GM19025 (cell line): ENCODE measurements at regions not wholly inside any gene's neighbourhood (a gene's known extent, or its start where the extent isn't known, plus 50 kb on each side); places are given as distances from the start of the nearest gene placed in this dataset.

Source experiments
- ATAC-seq: cut with Tn5 transposase; IDR thresholded peaks from one replicate; pipeline ENCODE4 v1.9.1; 2021; ENCODE audit warnings: mild to moderate bottlenecking, low read depth, moderate library complexity; ENCODE audit not compliant: unreplicated experiment

DNA sequence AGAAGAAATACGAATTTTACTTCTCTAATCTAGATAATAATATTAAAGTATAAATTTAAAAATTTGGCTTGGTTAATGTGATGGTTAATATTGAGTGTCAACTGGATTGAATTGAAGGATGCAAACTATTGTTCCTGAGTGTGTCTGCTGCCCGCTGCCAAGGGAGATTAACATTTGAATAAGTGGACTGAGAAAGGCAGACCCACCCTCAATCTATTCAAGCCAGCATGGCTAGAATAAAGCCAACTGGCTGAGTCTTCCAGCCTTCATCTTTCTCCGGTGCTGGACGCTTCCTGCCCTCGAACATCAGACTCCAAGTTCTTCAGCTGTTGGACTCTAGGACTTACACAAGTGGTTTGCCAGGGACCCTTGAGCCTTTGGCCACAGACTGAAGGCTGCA lies 152.7 kb downstream of the TBXT start:
- no peak for ATAC-seq

DNA sequence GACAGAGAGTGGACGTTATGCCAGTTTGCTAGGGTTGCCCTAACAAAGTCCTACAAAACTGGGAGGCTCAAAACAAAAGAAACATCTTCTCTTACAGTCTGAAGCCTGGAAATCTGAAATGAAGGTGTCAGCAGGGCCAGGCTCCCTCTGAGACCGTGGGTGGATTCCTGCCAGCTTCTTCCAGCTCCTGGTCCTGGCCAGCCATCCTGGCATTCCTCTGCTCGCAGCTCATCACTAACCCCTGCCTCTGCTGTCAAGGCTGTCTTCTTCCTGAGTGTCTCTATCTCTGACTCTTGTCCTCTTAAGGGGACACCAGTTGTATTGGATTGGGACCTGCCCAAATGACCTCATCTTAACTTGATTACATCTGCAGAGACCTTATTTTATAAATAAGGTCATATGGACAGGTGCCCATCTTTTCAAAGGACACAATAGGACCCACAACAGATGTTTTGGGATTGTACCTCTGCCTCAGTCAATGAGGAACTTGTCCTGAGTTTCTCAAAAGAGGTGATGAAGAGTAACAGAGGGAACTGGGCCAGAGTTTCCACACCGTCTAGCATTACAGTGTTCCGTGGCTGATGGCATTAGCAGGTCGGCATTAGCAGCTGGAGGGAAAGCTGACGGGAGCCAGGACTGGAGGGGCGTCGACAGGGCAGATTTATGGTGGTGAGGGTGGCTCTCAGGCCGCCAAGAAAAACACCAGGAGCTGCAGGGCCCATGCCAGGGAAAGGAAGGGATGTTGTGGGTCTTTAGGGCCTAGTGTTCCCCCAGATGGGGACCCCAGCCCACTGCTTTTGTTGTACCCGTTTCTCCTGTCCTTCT lies 157.3 kb downstream of the TBXT start:
- ATAC-seq = no peak

DNA sequence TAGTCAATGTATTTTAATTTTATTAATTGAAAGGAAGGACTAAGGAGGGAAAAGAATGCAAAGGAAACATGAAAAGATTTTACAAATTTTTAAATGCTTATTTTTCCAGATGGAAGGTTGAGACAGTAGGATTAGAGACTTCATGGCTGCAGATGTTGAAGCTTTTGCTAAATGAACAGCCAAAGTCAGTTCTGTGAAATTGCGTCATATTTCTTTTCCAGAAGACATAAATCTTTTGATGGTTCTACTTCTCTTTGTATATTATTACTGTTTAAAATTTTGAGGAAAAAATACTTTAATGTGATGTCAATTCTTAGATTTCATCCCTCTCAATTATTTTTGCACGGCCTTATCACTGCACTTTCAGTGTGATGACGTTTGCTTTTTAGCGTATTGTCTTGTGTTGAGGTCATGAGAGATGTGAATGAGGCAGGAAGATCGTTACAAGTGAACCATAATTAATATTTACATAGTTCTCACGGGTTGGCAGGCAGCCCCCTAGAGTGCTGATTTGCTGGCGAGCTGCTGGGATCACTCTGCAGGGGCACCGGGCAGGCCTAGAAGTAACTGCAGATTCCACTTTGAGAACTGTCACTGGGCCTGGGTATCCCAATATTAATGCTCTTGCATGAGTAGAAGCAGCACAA lies 158.1 kb downstream of the TBXT start:
- no peak for ATAC-seq

DNA sequence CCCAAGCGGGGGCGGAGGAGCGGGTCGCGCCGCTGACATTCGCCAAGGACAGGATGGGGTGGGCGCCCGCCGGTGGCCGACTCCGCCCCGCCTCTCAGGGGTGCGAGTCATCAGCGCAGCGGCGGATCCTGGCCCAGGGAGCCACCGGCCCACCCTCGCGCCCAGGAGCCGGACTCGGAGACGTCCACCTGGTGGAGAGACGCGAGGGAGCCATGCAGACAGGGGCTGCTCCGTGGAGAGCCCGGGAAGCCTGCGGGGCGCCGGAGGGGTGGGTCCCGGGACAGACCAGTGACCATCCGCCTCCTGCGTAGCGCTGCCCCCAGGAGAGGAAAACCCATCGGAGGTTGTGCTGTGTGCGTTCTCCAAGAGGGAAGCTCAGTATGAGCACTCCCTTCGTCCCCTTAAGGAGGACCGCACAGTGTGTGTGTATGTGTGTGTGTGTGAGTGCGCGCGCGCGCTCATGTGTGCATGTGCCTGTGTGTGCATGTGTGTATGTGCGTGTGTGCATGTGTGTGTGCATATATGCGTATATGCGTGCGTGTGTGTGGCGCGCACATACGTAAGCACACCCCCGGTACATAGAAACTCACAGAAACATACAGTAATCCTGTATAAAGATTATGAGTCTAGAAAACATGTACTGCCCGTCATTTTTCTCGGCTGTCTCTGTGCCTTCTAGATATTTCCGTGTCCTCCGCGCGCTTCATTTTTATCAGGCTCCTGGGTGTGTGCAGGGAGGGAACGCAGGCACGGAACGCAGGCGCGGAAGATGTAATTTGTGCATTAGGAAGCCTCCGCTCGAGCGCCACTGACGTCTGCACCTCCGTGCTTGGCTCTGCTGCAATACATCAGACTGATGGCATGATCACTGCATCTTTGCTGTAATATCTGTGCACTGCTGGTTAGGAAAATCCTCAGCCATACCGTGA lies 158.9 kb downstream of the TBXT start:
- no peak for ATAC-seq

DNA sequence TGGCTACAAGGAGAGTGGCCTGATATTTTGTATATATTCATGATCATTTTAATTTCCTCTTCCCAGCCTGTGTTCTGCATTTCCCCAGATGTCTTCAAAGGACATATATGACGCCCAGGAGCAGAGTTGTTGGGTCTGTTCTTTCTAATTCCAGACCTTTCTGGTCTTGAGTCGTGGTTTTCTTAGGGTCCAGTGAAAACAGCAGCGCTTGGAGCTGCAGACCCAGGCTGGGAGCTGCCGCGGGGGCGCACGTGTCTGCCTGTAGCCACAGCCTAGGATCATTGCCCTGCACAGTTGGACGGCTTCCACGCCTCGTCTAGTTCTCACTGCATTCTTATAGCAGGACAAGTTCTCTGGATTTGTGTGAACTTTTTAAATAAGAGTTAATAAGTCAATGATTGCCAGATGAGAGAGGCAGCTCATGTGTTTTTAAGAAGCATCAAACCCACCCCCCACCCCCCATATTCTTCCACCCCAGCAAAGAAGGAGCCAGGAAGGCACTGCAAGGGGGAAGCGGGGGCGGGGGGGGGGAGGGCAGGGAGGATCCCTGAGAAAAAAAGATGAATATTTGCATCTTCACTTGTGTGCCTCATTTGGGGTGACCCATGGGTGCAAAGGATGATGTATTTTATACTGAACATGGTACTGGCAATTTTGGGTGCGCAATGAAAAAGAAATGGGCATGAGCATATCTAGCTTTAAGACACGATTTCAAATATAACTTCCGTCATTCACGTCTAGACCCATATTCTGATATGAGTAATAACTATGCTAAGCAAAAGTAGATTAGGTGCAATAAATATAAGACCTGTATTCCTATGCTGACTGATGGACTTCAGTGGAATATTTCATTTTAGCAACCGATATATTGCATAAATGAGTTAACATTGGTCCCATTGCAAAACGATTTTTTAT lies 160.0 kb downstream of the TBXT start:
- ATAC-seq = no peak

DNA sequence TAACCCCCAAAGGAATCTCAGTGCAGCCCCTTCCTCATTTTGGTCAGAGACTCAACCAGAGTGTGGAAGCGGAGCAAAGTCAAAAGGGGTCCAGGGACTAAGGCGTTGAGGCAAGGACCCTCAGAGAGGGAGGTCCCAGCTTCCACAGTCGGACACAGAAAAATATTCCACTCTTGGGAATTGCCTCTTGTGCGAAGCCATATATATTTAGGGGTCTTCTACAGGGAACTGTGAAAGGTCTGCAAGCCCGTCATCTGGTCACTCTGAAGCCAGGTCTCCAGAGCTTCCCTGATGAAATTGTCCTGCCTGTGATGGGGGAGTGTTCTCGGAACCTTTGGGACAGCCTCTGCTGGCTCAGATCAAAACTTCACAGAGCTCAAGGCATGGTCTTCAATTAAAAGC lies 160.8 kb downstream of the TBXT start:
- ATAC-seq = no peak

DNA sequence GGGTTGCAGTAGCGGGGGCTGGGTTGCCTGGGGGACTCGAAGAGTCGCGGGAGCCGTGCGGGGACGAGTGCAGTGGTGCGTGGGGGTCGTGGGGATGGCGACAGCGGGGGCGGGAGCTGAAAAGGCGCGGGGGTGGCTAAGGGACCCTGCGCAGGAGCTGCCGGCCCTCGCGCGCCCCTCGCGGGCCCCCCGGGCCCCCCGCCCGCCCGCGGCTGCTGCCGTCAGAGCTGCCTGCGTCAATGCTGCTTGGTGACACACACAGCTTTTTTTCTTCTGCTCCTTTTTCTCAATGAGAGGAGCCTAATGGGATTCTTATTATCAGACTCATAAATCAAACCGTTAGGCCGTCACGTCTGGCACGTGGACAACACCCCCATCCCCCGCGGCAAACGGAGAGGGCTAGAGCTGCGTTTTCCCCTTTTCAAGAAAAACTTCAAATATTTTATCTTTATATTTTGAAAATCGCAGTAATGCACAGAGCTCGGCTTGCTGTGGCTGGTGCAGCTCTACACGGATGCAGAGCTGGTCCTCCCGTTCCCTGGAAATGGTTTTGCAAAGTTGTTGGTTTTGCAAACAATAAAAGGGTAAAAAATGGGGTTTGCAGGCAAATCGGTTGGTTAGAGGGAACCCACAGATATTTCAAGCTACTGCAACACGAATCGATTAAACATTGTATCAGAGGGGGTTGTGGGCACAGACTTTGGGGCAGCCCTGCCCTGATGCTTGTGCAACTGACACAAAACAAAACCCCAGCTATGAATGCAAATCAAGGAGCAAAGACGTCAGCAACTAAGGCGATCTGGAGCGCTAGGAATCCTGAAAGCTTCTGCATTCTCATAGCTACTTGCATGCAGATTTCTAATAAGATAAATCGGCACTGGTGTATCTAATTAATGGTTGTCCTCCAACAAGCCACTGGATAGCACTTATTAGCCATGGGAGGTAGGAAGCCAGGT lies 161.4 kb downstream of the TBXT start:
- ATAC-seq = no peak

DNA sequence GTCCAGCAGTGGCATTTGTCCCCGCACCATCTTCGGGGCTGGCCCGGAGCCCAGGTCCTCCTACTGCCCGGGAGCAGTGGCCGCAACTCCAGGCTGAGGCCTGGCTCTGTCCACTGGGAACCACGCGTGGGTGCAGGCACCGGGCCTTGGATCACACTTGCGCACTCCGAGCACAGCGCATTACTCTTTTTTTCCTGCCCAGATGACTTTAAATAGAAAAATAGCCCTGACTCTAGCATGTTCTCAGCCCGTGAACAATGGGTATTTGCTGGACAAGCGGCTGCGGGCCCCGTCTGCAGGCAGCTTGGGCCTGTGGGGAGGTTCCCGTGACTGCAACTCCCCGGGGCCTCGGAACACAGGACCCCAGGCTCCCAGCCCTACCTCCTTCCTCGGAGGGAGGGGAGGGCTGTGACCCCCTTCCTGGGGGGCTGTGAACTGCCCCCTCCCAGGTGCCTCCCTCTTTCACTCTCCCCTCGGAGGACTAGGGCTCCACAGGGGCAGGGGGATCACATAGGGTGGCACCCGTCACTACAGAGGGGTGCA lies 162.2 kb downstream of the TBXT start:
- ATAC-seq = no peak

DNA sequence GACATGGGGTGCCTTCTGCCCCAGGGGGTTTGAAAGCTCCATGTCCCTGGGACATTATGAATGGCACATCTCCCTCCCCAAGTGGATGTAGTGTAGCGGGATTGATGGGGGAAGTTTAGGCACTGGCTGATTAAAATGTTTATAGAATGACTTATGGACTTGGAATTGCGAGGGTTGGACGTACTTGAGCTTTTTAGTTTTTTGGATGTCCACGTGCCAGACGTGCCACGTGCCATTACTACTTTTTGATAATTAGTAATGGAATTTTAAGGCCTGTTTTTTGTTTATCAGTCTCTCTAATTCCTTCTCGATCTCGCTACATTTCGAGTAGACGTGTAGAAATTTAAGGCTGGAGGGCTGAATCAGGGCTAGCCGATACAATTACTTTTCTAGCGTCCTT lies 162.8 kb downstream of the TBXT start:
- ATAC-seq = no peak

DNA sequence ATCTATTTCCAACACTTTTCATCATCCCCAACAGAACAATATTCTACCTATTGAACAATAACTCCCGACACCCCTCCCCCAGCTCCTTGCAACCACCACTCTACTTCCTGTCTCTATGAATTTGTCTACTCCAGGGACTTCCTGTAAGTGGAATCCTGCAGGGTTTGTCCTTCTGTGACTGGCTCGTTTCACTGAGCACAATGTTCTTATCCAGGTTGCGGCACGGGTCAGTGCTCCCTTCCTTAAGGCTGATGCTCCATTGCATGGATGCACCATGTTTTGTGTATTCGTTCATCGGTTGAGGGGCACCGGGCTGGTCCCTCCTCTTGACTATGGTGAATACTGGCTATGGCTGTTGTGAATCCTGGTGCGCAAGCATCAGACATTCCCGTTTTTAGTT lies 163.2 kb downstream of the TBXT start:
- ATAC-seq = no peak

DNA sequence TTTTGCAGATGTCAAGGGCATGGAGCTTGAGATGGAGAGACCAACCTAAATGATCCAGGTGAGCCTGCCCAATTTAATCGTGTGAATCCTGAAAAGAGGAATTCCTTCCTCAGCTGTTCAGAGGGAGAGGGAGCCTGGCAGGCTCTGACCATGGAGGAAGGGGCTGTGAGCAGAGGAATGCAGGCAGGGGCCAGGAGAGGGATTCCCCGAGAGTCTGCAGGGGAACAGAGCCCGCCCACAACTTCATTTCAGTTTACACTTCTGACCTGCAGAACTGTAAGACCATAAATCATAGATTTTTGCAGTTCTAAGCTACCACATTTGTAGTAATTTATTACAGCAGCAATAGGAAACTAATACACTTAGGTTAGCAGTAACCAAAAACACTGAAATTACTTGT lies 164.1 kb downstream of the TBXT start:
- no peak for ATAC-seq

DNA sequence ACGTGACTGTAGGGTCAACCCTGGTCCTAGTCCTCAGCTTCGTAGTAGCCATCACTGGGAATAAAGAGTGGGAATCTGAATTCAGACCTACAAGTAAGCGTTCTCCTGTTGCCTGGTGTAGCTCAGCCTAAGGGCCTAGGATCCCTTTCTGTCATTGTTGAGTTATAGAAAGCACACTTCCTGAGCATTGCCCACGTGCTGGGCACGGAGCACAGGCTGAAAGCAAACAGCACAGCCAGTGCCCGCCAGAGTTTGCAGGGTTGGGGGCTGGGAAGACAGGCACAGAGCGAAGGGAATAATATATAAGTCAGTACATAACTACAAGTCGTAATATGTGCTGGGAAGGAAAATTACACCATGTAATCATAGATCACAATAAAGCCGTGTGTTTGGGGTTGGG lies 166.3 kb downstream of the TBXT start:
- no peak for ATAC-seq

DNA sequence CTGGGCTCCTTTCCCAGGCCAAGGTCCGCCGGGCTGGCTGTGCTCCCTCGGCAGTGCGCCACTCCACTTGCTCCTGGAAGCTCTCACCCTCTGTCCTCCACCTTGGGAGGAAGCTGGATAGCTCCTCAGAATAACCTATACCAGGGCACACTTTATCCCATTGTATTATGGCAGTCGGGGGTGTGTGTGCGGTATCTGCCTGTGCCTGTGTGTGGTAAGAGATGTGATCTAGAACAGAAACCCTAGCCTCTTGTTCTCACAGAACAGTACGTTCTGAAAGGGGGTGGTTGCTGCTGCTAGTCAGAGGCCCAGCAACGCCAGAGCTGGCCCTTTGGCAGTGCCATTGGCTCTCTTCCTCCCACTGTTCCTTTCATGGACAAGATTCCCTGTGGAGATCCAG lies 168.4 kb downstream of the TBXT start:
- ATAC-seq = no peak

DNA sequence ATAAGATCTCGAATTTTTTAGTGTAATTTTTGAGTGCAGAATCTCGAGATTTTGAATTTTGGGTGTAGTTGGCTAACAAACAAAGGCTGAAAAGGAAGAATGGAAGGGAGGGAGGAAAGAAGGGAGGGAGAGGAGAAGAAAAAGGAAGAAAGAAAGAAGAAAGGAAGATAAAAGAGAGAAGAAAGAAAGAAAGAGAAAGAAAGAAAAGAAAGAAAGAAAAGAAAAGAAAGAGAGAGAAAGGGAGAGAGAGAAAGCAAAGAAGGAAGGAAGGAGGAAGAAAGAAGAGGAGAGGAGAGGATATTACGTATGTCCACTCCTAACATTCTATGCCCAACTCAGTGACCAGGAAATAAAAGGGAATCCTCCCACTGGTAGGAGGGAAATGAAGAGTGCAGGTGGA lies 169.6 kb downstream of the TBXT start:
- ATAC-seq = no peak

DNA sequence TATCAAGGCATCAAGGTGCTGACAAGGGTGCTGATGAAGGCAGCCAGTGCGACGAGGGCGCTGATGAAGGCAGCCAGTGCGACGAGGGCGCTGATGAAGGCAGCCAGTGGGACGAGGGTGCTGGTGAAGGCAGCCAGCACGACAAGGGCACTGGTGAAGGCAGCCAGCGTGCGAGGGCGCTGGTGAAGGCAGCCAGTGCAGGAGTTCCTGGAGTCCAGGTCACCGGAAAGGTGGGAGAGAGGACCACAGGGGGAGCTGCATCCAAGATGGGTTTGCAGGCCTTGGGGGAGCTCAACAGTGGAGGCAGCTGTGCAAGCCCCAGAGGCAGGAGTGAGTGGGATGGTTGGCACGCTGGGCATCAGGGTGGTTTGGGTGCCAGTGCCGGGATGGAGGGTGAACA lies 176.3 kb downstream of the TBXT start:
- ATAC-seq = no peak

DNA sequence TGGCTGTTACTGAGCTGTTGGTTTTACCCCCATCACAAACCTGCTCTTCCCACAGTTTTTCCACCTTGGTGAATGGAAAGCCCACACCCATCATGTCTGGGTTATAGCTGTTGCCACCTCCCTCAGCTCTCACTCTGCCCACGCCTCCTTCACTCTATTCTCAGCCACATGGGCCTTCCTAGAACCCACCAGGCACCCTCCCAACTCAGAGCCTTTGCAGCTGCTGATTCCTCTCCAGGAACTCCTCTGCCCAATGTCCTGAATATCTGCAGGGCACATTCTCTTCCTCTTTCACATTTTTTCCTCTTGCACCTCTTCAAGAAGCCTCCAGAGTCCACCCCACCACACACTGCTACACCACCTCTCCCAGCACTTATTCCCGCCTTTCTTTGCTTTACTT lies 177.4 kb downstream of the TBXT start:
- no peak for ATAC-seq

DNA sequence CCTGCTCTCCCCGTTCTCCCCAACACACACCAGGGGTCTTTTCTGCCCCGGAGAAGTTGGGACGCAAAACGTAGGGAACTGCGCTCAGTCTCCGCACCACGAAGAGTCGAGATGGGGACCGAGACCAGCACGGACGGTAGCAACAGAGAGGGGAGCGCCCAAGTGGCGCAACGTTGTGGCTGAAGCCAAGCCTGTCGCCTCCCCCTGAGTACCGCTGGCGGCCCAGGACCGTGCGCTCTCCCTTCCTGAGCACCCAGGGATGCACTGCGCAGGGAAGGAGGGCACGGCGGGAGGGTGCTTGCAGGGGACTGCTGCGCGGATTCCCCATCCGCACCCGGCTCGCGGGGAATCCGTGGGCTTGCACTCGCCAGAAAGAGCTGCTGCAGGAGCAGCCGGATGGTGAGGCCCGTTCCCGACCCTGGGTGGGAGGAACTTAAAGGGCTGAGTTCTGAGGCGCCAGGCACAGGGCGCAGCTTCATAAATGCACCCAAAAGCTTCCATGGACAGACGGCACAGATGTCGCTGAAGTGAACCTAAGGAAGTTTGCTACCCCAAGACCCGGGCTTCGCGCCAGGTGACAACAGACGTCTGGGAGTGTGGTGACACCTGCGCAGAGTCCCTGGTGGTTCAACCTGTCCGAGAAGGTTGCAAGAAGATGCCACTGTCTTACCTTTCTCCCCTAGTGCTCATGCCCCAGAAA lies 178.7 kb downstream of the TBXT start:
- ATAC-seq = no peak

DNA sequence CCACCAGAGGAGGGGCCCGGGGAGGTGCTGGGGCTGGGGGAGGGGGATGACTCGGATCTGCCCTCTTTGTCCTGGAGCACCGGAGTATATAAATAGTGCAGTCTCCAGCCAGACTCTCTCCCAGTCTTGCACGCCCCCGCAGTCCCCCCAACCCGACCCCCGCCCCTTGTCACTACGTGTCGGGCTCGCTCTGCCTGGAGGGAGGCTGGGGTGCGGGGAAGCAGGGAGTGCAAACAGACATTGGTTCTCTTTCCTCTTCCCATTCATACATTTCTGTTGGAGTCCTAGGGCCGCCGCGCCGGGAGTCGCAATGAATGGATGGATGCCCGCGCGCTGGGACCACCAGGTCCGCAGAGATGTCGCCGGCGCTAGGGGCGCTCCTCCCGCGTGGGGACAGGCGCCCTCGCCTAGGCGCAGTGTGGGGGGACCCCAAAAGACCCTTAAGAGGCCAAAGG lies 179.3 kb downstream of the TBXT start:
- ATAC-seq = no peak
